IMR-90 (cell line): ENCODE measurements at regions not wholly inside any gene's neighbourhood (a gene's known extent, or its start where the extent isn't known, plus 50 kb on each side); places are given as distances from the start of the nearest gene placed in this dataset.

ENCODE experiments used
- ATAC-seq: fragments of 200-7000 bp; cut with Tn5 transposase; 2 replicates; pipeline ENCODE4 v1.9.1; 2020; ENCODE audit warnings: low read depth, mild to moderate bottlenecking, moderate library complexity
- BruUV-seq: library from RNA; stranded (reverse); fragments of 400-500 nt; replicated peaks from 2 replicates; lab custom pipeline; 2021; lab: Mats Ljungman, UMichigan
- CTCF ChIA-PET: fragments of 300-600 bp; formaldehyde crosslinking; extraction: SDS; loops from one replicate; lab custom pipeline; 2021; ENCODE audit warnings: antibody characterized with exemption; lab: Yijun Ruan, JAX
- POLR2A ChIA-PET: fragments of 300-600 bp; sonication (Branson Sonifier 250); formaldehyde crosslinking; loops from one replicate; lab custom pipeline; 2022; ENCODE audit warnings: antibody characterized with exemption; ENCODE audit not compliant: unreplicated experiment; lab: Charles Lee
- DNase-seq: peaks from one replicate; pipeline ENCODE4 v3.0.0; 2013
- H2AFZ ChIP-seq: replicated peaks from 2 replicates; pipeline ENCODE3; 2013; ENCODE audit warnings: low read length, mild to moderate bottlenecking; ENCODE audit not compliant: poor library complexity
- H2AK5ac ChIP-seq: 2 replicates; pipeline ENCODE4 v1.6.1; 2013; ENCODE audit warnings: low read depth, low read length, inconsistent platforms
- H2AK9ac ChIP-seq: replicated peaks from 2 replicates; pipeline ENCODE3; 2013; ENCODE audit warnings: mild to moderate bottlenecking, low read depth, low read length, moderate library complexity; ENCODE audit not compliant: poor library complexity
- H2BK120ac ChIP-seq: 2 replicates; pipeline ENCODE4 v1.6.1; 2013; ENCODE audit warnings: low read depth, low read length, inconsistent platforms
- H2BK15ac ChIP-seq: 3 replicates; pipeline ENCODE4 v1.6.1; 2013; ENCODE audit warnings: low read depth, low read length, inconsistent platforms
- H2BK20ac ChIP-seq: 2 replicates; pipeline ENCODE4 v1.6.1; 2013; ENCODE audit warnings: low read depth, mild to moderate bottlenecking, inconsistent platforms, low read length, moderate library complexity
- H2BK5ac ChIP-seq: 2 replicates; pipeline ENCODE4 v1.6.1; 2013; ENCODE audit warnings: mild to moderate bottlenecking, low read depth, low read length, inconsistent platforms; ENCODE audit not compliant: poor library complexity, severe bottlenecking
- H3K14ac ChIP-seq: replicated peaks from 2 replicates; pipeline ENCODE4 v1.6.1; 2013; ENCODE audit warnings: low read depth, low read length, inconsistent platforms
- H3K18ac ChIP-seq: 2 replicates; pipeline ENCODE4 v1.6.1; 2013; ENCODE audit warnings: low read depth, low read length, control low read depth
- H3K23ac ChIP-seq: 2 replicates; pipeline ENCODE4 v1.6.1; 2013; ENCODE audit warnings: low read depth, low read length, inconsistent platforms
- H3K27ac ChIP-seq: 2 replicates; pipeline ENCODE4 v1.5.1; 2013; ENCODE audit warnings: mild to moderate bottlenecking, control low read depth, low read length; ENCODE audit not compliant: insufficient read depth
- H3K27me3 ChIP-seq: 2 replicates; pipeline ENCODE4 v1.6.1; 2013; ENCODE audit warnings: low read length; ENCODE audit not compliant: control insufficient read depth, insufficient read depth
- H3K36me3 ChIP-seq: 2 replicates; pipeline ENCODE4 v1.6.1; 2013; ENCODE audit warnings: low read length, mixed read lengths; ENCODE audit not compliant: control insufficient read depth, insufficient read depth
- H3K4ac ChIP-seq: 2 replicates; pipeline ENCODE4 v1.6.1; 2013; ENCODE audit warnings: low read depth, low read length, inconsistent platforms
- H3K4me1 ChIP-seq: 2 replicates; pipeline ENCODE4 v1.6.1; 2013; ENCODE audit warnings: low read length, mixed read lengths; ENCODE audit not compliant: control insufficient read depth, insufficient read depth
- H3K4me2 ChIP-seq: 2 replicates; pipeline ENCODE4 v1.6.1; 2013; ENCODE audit warnings: low read depth, mild to moderate bottlenecking, control low read depth, low read length, moderate library complexity
- H3K4me3 ChIP-seq: 2 replicates; pipeline ENCODE4 v1.5.1; 2013; ENCODE audit warnings: low read depth, mild to moderate bottlenecking, control low read depth, low read length, moderate library complexity; ENCODE audit not compliant: insufficient read depth
- H3K56ac ChIP-seq: 2 replicates; pipeline ENCODE4 v1.6.1; 2013; ENCODE audit warnings: low read length, inconsistent platforms; ENCODE audit not compliant: insufficient read depth; ENCODE audit errors: extremely low read depth
- H3K79me1 ChIP-seq, 2 experiments: 2 replicates each; pipeline ENCODE4 v1.6.1; 2013; ENCODE audit warnings: low read length in 2 of 2, inconsistent platforms in 1 of 2, low read depth in 1 of 2
- H3K9ac ChIP-seq: 2 replicates; pipeline ENCODE4 v1.6.1; 2013; ENCODE audit warnings: low read depth, low read length, control low read depth
- H3K9me1 ChIP-seq: 2 replicates; pipeline ENCODE4 v1.6.1; 2013; ENCODE audit warnings: low read length, inconsistent platforms; ENCODE audit not compliant: insufficient read depth
- H3K9me3 ChIP-seq: 2 replicates; pipeline ENCODE4 v1.6.1; 2013; ENCODE audit warnings: low read length; ENCODE audit not compliant: control insufficient read depth, insufficient read depth
- H4K20me1 ChIP-seq: 2 replicates; pipeline ENCODE4 v1.6.1; 2013; ENCODE audit warnings: low read length, inconsistent platforms; ENCODE audit not compliant: insufficient read depth
- H4K5ac ChIP-seq: 2 replicates; pipeline ENCODE4 v1.6.1; 2013; ENCODE audit warnings: mild to moderate bottlenecking, low read depth, low read length, control low read depth
- H4K8ac ChIP-seq, 2 experiments: 2 replicates each; pipeline ENCODE4 v1.6.1; 2013; ENCODE audit warnings: low read depth in 2 of 2, low read length in 2 of 2, control low read depth in 1 of 2, inconsistent platforms in 1 of 2
- H4K91ac ChIP-seq: 2 replicates; pipeline ENCODE4 v1.6.1; 2013; ENCODE audit warnings: low read depth, low read length, inconsistent platforms; ENCODE audit not compliant: insufficient read depth
- MXI1 ChIP-seq: IDR thresholded peaks from 2 replicates; pipeline ENCODE4 v1.6.1; 2012; ENCODE audit warnings: low read depth, mild to moderate bottlenecking, low read length, moderate library complexity, borderline replicate concordance
- POLR2A ChIP-seq: IDR thresholded peaks from 2 replicates; pipeline ENCODE4 v1.6.1; 2012; ENCODE audit warnings: mild to moderate bottlenecking, low read depth, low read length
- RCOR1 ChIP-seq: IDR thresholded peaks from 2 replicates; pipeline ENCODE4 v1.6.1; 2012; ENCODE audit warnings: mild to moderate bottlenecking, low read length, improper control_type of control experiment; ENCODE audit not compliant: insufficient replicate concordance
- WGBS, 2 experiments: methylation state at CpG; one replicate each; pipeline versions ENCODE4 v1.1.5 to v1.1.7; 2013; ENCODE audit warnings: missing lambda C conversion rate in 2 of 2; ENCODE audit not compliant: insufficient read length in 1 of 2; ENCODE audit errors: extremely low coverage in 2 of 2; 5-methylcytosine and 5-hydroxymethylcytosine counted together
- dilution Hi-C: fragments of 300-500 bp; cut with HindIII; formaldehyde crosslinking; loops from one replicate; pipeline ENCODE4 v1.14.3; 2018; ENCODE audit warnings: low sequenced_read_pairs; ENCODE audit not compliant: unreplicated experiment
- in situ Hi-C: fragments of 300-500 bp; cut with MboI; formaldehyde crosslinking; loops from 3 replicates; pipeline ENCODE4 v1.14.3; 2019; ENCODE audit warnings: low sequenced_read_pairs, inconsistent platforms, mixed read lengths
- intact Hi-C: fragments of 100-400 bp; cut with micrococcal nuclease; formaldehyde crosslinking; loops from 2 replicates; pipeline ENCODE4 v1.10.0; 2022
- TF ChIP-seq, protein P1 (sequence below): conservative IDR thresholded peaks from 2 replicates; pipeline ENCODE4 v1.5.1; 2012; ENCODE audit warnings: mild to moderate bottlenecking, low read depth, low read length, improper control_type of control experiment

DNA sequence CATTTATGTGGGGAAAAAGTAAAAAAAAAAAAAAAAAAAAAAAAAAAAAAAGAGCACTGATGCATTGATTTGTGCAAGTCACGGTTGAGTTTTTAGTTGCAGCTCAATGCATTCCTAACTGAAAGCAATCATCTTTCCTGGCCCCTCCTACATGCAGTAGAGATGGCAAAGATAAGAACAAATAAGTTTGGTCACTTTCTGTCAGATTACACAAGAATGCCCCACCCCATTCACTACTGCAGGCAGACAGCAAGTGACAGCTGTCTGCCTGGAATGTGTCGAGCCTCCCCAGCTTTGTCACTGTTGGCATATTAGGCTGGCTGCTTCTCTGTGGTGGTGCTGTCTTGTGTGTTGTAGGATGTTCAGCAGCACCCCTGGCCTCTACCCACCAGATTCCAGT, 243.5 kb downstream of the FOXL1 start:
- no TSS peak for BruUV-seq
- Histone ChIP-seq H2AK5ac (no peak overlapping the region), H3K79me1 (no peaks in the 10 kb centered on the region), H3K4me3 (no peak overlapping the region), H3K23ac (no peak overlapping the region), H2AK9ac (no peak overlapping the region), H2AFZ (no peak overlapping the region), H4K5ac (no peak overlapping the region), H3K36me3 (no peaks in the 10 kb centered on the region), H3K4ac (no peak overlapping the region), H2BK20ac (no peak overlapping the region), H4K20me1 (no peaks in the 10 kb centered on the region), H2BK120ac (no peak overlapping the region), H4K8ac (no peak overlapping the region), H3K18ac (no peak overlapping the region), H3K9me1 (peaks cover 4% of the 10 kb centered on the region), H3K9ac (no peak overlapping the region), H3K27me3 (peaks cover 47% of the 10 kb centered on the region), H3K4me2 (no peak overlapping the region), H3K4me1 (peaks cover 2% of the 10 kb centered on the region; the same call in 1 of the 2 replicates), H3K14ac (no peak overlapping the region), H3K27ac (no peak overlapping the region), H3K9me3 (no peaks in the 10 kb centered on the region), H2BK5ac (no peak overlapping the region), H4K91ac (no peak overlapping the region), H2BK15ac (no peak overlapping the region), H3K56ac (no peak overlapping the region)
- dilution Hi-C loops (no loop called here), in situ Hi-C loops (no loop called here), intact Hi-C loops (no loop called here)
- POLR2A ChIA-PET: no interaction called here
- TF ChIP-seq POLR2A (no peak), RCOR1 (no peak), MXI1 (no peak)
- TF ChIP-seq, protein P1, sequence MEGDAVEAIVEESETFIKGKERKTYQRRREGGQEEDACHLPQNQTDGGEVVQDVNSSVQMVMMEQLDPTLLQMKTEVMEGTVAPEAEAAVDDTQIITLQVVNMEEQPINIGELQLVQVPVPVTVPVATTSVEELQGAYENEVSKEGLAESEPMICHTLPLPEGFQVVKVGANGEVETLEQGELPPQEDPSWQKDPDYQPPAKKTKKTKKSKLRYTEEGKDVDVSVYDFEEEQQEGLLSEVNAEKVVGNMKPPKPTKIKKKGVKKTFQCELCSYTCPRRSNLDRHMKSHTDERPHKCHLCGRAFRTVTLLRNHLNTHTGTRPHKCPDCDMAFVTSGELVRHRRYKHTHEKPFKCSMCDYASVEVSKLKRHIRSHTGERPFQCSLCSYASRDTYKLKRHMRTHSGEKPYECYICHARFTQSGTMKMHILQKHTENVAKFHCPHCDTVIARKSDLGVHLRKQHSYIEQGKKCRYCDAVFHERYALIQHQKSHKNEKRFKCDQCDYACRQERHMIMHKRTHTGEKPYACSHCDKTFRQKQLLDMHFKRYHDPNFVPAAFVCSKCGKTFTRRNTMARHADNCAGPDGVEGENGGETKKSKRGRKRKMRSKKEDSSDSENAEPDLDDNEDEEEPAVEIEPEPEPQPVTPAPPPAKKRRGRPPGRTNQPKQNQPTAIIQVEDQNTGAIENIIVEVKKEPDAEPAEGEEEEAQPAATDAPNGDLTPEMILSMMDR: no peak
- no CpG with 5 or more reads among the region's 2 CpGs for WGBS, 2 experiments
- CTCF ChIA-PET: no interaction called here
- DNase-seq (no peak), ATAC-seq (no peak)
